ENCODE measurements at regions not wholly inside any gene's neighbourhood (a gene's known extent, or its start where the extent isn't known, plus 50 kb on each side); places are given as distances from the start of the nearest gene placed in this dataset.

DNA sequence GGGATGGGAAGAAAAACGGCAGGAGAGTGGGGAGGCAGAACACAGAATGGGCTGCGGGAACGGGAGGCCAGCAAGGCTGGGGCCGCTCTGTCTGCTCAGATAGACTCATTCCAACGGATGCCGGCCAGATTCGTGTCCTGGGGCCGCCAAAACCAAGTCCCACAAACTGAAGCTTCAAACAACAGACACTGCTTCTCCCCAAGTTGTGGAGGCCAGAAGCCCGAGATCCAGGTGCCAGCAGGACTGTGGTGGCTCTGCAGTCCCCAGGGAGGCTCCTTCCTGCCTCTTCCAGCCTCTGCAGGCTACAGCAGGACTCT lies 100.6 kb downstream of the ADRA2C start:
- Mint-ChIP-seq H3K27me3 (peaks cover 56% of the 10 kb centered on the region), H3K27ac (no peak overlapping the region), H3K4me1 (ENCODE audit: unreplicated experiment) (peaks cover 7% of the 10 kb centered on the region), H3K4me3 (no peak overlapping the region), H3K36me3 (no peaks in the 10 kb centered on the region), H3K9me3 (no peaks in the 10 kb centered on the region)
- TF ChIP-seq, protein P1, sequence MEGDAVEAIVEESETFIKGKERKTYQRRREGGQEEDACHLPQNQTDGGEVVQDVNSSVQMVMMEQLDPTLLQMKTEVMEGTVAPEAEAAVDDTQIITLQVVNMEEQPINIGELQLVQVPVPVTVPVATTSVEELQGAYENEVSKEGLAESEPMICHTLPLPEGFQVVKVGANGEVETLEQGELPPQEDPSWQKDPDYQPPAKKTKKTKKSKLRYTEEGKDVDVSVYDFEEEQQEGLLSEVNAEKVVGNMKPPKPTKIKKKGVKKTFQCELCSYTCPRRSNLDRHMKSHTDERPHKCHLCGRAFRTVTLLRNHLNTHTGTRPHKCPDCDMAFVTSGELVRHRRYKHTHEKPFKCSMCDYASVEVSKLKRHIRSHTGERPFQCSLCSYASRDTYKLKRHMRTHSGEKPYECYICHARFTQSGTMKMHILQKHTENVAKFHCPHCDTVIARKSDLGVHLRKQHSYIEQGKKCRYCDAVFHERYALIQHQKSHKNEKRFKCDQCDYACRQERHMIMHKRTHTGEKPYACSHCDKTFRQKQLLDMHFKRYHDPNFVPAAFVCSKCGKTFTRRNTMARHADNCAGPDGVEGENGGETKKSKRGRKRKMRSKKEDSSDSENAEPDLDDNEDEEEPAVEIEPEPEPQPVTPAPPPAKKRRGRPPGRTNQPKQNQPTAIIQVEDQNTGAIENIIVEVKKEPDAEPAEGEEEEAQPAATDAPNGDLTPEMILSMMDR (conservative IDR thresholded peaks at IDR 0.05) = no peak
- no peak for DNase-seq (ENCODE audit: extremely low spot score, unreplicated experiment)

DNA sequence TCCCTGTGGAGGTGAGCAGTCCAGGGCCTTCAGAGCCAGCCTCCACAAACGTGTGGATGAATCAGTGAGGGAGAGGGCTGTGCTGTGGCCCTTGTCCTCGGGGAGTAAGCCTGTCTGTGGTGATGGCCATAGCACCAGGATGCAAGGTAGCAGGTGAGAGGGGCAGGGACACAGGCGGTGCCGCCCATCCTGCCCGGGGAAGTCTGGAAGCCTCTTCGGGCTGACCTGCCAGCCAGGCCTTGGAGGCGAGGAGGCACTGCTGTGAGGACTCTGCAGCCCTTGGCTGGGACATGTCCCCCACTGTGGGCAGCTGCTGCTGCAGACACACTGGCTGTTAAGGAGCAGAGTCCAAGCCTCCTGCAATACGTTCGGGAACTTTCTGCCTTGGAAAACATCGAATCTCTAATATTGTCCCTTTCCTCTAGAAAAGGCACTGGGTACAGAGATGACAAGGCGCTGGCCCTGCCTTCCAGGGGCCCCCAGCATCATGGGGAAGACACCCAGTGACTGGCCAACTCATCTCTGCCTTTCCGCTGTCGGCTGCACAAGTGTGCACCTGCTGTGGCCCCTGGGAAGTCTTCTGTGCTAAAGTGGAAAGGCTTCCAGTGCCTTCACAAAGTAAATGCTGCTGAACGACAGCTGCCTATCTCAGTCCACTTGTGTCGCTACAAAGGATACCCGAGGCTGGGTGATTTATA lies 101.4 kb downstream of the ADRA2C start:
- H3K4me1 Mint-ChIP-seq (ENCODE audit: unreplicated experiment) = peaks cover 7% of the 10 kb centered on the region
- H3K27ac Mint-ChIP-seq = no peak overlapping the region
- no peaks in the 10 kb centered on the region for H3K36me3 Mint-ChIP-seq
- TF ChIP-seq, protein P1 (conservative IDR thresholded peaks at IDR 0.05) = no peak
- no peak for DNase-seq (ENCODE audit: extremely low spot score, unreplicated experiment)
- H3K9me3 Mint-ChIP-seq = no peaks in the 10 kb centered on the region
- H3K4me3 Mint-ChIP-seq = no peak overlapping the region
- peaks cover 63% of the 10 kb centered on the region for H3K27me3 Mint-ChIP-seq

DNA sequence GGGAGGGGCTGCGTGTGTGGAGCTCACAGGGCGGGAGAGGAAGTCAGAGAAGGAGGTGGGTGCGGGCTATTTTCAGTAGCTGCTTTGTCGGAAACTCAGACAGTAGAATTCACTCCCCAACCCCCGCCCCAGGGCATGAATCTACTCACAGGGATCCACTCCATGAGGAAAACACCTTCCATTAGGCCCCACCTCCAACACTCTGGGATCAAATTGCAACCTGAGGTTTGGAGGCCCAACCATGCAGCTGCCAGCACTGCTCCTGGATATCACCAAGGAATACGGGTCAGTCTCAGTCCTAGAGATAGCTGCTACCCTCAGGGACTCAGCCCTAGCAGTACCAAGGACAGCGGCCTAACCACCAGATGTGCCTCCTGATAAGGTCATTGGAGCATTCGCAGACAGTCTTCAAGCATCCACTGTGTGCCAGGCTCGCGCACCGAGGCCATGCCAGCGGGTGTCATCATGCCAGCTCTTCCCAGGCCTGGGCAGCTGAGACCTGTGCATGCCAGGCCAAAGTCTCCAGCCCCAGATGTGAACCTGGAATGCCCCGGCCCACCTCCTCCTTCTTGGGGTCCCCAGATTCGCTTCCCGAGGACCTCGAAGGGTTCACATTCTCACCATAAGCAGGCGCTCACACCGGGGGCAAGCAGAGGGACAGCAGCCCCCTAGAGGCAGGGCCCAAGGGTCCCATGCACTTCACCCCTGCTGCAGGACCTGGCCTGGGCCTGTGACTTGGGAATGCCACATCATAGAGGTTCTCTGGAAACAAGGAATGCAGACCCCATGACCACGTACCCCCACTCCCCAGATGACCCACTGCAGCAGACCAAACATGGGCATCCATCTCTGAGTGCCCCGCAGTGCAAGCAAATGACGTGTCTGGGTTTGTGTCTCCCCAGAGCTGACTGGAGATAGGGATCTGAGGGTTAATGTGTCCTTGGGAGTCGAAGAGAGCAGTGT lies 102.3 kb downstream of the ADRA2C start:
- TF ChIP-seq, protein P1 (conservative IDR thresholded peaks at IDR 0.05) = no peak
- Mint-ChIP-seq H3K27ac (no peak overlapping the region), H3K4me3 (no peak overlapping the region), H3K36me3 (no peaks in the 10 kb centered on the region), H3K4me1 (ENCODE audit: unreplicated experiment) (peaks cover 7% of the 10 kb centered on the region), H3K27me3 (peaks cover 68% of the 10 kb centered on the region), H3K9me3 (no peaks in the 10 kb centered on the region)
- no peak for DNase-seq (ENCODE audit: extremely low spot score, unreplicated experiment)

DNA sequence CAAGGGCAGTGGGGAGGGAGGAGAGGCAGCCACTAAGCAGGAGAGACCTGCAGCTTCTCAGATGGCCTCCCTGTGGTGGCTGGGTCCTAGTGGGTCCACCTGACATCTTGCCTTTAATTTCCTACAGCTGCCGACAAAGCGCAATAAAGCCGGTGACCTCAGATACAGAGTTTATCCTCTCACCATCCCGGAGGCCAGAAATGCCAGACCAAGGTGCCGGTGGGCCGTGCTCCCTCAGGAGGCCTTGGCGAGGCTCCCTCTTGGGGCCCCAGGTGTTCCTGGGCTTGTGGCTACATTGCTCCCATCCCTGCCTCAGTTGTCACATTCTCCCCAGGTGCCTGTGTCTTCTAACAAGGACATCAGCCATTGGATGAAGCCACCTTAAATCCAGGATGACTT lies 103.0 kb downstream of the ADRA2C start:
- H3K36me3 Mint-ChIP-seq = no peaks in the 10 kb centered on the region

DNA sequence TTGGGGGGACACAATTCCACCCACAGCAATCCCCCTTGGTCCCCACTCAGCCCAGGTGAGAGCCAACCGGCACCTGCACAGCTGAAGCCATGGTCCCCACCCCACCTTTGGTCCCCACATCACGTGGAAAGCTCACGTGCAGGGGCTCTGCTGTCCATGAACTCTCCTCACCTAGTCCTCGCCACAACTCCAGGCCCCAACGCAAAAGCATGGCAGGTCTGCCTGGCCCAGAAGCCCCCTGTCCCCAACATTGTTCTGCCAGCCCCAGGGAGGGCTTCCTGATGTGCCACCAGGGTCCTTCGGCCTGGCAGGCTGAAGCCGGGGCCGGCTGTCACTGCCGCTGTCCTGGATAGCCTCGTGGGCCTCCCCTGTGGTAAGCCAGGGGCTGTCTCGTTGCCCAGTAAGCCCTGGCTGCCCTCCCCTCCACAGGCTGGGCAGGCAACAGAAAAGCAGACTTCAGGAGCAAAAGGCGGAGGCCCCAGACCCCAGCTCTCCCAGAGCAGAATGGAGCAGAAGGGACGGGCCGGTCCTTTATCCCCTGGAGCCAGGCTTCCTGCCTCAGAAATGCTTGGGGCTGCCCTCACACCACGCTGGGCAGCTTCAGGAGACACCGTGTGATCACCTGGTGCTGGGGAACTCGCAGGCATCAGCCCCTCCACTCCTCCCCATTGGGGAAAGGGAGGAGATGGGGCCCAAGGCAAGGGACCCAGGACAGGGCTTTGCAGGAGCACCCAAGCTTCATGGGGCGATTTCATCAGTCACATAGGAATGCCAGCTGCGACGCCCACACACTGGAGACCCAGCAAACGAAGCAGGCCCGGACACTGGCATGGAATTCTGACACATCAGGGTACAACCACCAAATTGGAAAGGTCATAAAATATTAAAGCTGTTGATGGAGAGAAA lies 103.7 kb downstream of the ADRA2C start:
- Mint-ChIP-seq H3K4me1 (ENCODE audit: unreplicated experiment) (peaks cover 7% of the 10 kb centered on the region), H3K9me3 (no peaks in the 10 kb centered on the region), H3K27ac (no peak overlapping the region), H3K27me3 (peaks cover 75% of the 10 kb centered on the region), H3K4me3 (no peak overlapping the region), H3K36me3 (no peaks in the 10 kb centered on the region)
- no peak for DNase-seq (ENCODE audit: extremely low spot score, unreplicated experiment)
- TF ChIP-seq, protein P1 (conservative IDR thresholded peaks at IDR 0.05) = no peak

More for the DNA sequence above, 103.0 kb downstream of the ADRA2C start:
- Mint-ChIP-seq H3K9me3 (no peaks in the 10 kb centered on the region), H3K27ac (no peak overlapping the region), H3K4me1 (ENCODE audit: unreplicated experiment) (peaks cover 7% of the 10 kb centered on the region), H3K27me3 (peaks cover 69% of the 10 kb centered on the region), H3K4me3 (no peak overlapping the region)
- no peak for DNase-seq (ENCODE audit: extremely low spot score, unreplicated experiment)
- TF ChIP-seq, protein P1 (conservative IDR thresholded peaks at IDR 0.05) = no peak
